Retina (tissue), 1 donor: ENCODE measurements at regions not wholly inside any gene's neighbourhood (a gene's known extent, or its start where the extent isn't known, plus 50 kb on each side); places are given as distances from the start of the nearest gene placed in this dataset.
A peak's percentile ranks its signal among the peaks of the same experiment; 100 is the strongest.

Experiments
- DNase-seq: peaks from one replicate; pipeline ENCODE4 v3.0.0-alpha.2; 2016

- no peak for DNase-seq
Observed at GRCh38 chr12:94777936-94778335, 127.6 kb upstream of the TMCC3 start.

GRCh38 chr12:94775710-94776109, 125.4 kb upstream of the TMCC3 start:
- no peak for DNase-seq

- no peak for DNase-seq
Observed at GRCh38 chr12:94771741-94772140, 121.4 kb upstream of the TMCC3 start.

- DNase-seq, result no peak
Observed at GRCh38 chr12:94771199-94771598, 120.8 kb upstream of the TMCC3 start.

- no peak for DNase-seq
Observed at GRCh38 chr12:94770791-94771190, 120.4 kb upstream of the TMCC3 start.

GRCh38 chr12:94769776-94770759, 119.7 kb upstream of the TMCC3 start:
- no peak for DNase-seq

- no peak for DNase-seq
Observed at GRCh38 chr12:94769047-94769420, 118.7 kb upstream of the TMCC3 start.

- DNase-seq, result peak; percentile 30
Observed at GRCh38 chr12:94768398-94769046, 118.2 kb upstream of the TMCC3 start.

GRCh38 chr12:94767956-94768355, 117.6 kb upstream of the TMCC3 start:
- no peak for DNase-seq

- DNase-seq, result no peak
Observed at GRCh38 chr12:94766397-94766796, 116.0 kb upstream of the TMCC3 start.

GRCh38 chr12:94763462-94763861, 113.1 kb upstream of the TMCC3 start:
- DNase-seq, result no peak

- no peak for DNase-seq
Observed at GRCh38 chr12:94762943-94763342, 112.6 kb upstream of the TMCC3 start.

GRCh38 chr12:94762259-94762942, 112.0 kb upstream of the TMCC3 start:
- no peak for DNase-seq

- DNase-seq, result no peak
Observed at GRCh38 chr12:94761559-94761958, 111.2 kb upstream of the TMCC3 start.

- no peak for DNase-seq
Observed at GRCh38 chr12:94760786-94761185, 110.4 kb upstream of the TMCC3 start.

- DNase-seq, result no peak
Observed at GRCh38 chr12:94756789-94757188, 106.4 kb upstream of the TMCC3 start.

- no peak for DNase-seq
Observed at GRCh38 chr12:94755598-94755997, 105.2 kb upstream of the TMCC3 start.

- DNase-seq, result no peak
Observed at GRCh38 chr12:94754653-94755052, 104.3 kb upstream of the TMCC3 start.

GRCh38 chr12:94753036-94753679, 102.8 kb upstream of the TMCC3 start:
- no peak for DNase-seq

- no peak for DNase-seq
Observed at GRCh38 chr12:94750864-94751263, 100.5 kb upstream of the TMCC3 start.

GRCh38 chr12:94749890-94750289, 99.5 kb upstream of the TMCC3 start:
- DNase-seq, result no peak

- DNase-seq, result no peak
Observed at GRCh38 chr12:94749455-94749854, 99.1 kb upstream of the TMCC3 start.
